Natural killer cell (primary cell): ENCODE measurements at regions not wholly inside any gene's neighbourhood (a gene's known extent, or its start where the extent isn't known, plus 50 kb on each side); places are given as distances from the start of the nearest gene placed in this dataset.

Source experiments
- ATAC-seq, 3 donors: fragments of 150-1000 bp in 2 of 3; fragments of 200-7000 bp in 1 of 3; cut with Tn5 transposase; 1 replicate in 1 of 3; 2 replicates in 2 of 3; pipeline ENCODE4 v1.10.0; 2021; ENCODE audit warnings: mild to moderate bottlenecking in 2 of 3, moderate library complexity in 2 of 3
- DNase-seq, 2 donors: peaks; one replicate each; pipeline versions ENCODE4 v3.0.0 to v3.0.0-alpha.2; 2013 to 2021; ENCODE audit warnings: mixed read lengths in 1 of 2
- H3K27ac ChIP-seq: one replicate; pipeline ENCODE4 v1.5.1; 2013; ENCODE audit warnings: mild to moderate bottlenecking, low read length
- H3K27me3 ChIP-seq: one replicate; pipeline ENCODE4 v1.6.1; 2013; ENCODE audit warnings: low read length; ENCODE audit not compliant: control insufficient read depth, insufficient read depth
- H3K36me3 ChIP-seq: one replicate; pipeline ENCODE4 v1.6.1; 2013; ENCODE audit warnings: low read length; ENCODE audit not compliant: control insufficient read depth, insufficient read depth
- H3K4me1 ChIP-seq: one replicate; pipeline ENCODE4 v1.6.1; 2013; ENCODE audit warnings: low read length; ENCODE audit not compliant: control insufficient read depth, insufficient read depth
- H3K4me3 ChIP-seq: one replicate; pipeline ENCODE4 v1.5.1; 2013; ENCODE audit warnings: low read length
- H3K9me3 ChIP-seq: one replicate; pipeline ENCODE4 v1.6.1; 2013; ENCODE audit warnings: low read length; ENCODE audit not compliant: control insufficient read depth, insufficient read depth
- H3K27ac Mint-ChIP-seq, 2 donors: one replicate each; pipeline ENCODE4 v1.8.0; 2022; ENCODE audit warnings: mild to moderate bottlenecking in 2 of 2, mixed read lengths in 2 of 2, moderate library complexity in 1 of 2
- H3K27me3 Mint-ChIP-seq, 2 donors: one replicate each; pipeline ENCODE4 v1.8.0; 2022; ENCODE audit warnings: low read depth in 2 of 2, mixed read lengths in 2 of 2
- H3K36me3 Mint-ChIP-seq: one replicate; pipeline ENCODE4 v1.8.0; 2022; ENCODE audit warnings: mixed read lengths
- H3K4me1 Mint-ChIP-seq, 2 donors: one replicate each; pipeline ENCODE4 v1.8.0; 2022; ENCODE audit warnings: mixed read lengths in 2 of 2
- H3K4me3 Mint-ChIP-seq: one replicate; pipeline ENCODE4 v1.8.0; 2022; ENCODE audit warnings: mild to moderate bottlenecking, moderate library complexity, mixed read lengths
- H3K9me3 Mint-ChIP-seq, 2 donors: one replicate each; pipeline ENCODE4 v1.8.0; 2022; ENCODE audit warnings: mixed read lengths in 2 of 2
- CTCF ChIP-seq: fragments of 200-600 bp; IDR thresholded peaks from one replicate; pipeline ENCODE4 v1.8.0; 2022; ENCODE audit warnings: antibody characterized with exemption
- WGBS: methylation state at CpG from one replicate; pipeline ENCODE4 v1.1.7; 2013; ENCODE audit warnings: missing lambda C conversion rate; ENCODE audit not compliant: insufficient coverage; 5-methylcytosine and 5-hydroxymethylcytosine counted together
- intact Hi-C: fragments of 100-400 bp; cut with micrococcal nuclease; formaldehyde crosslinking; loops from one replicate; pipeline ENCODE4 v1.14.2; 2022

GRCh38 chr6:139765825-139766285 lies 391.4 kb upstream of the CITED2 start:
- DNase-seq: no peak
- no peaks in the 10 kb centered on the region for H3K36me3 Mint-ChIP-seq

GRCh38 chr6:139764498-139764986 lies 390.1 kb upstream of the CITED2 start:
- peaks cover 13 to 15% of the 10 kb centered on the region in 2 donors for H3K4me1 Mint-ChIP-seq
- H3K27me3 Mint-ChIP-seq: no peaks in the 10 kb centered on the region
- Histone ChIP-seq H3K27ac (no peak overlapping the region), H3K9me3 (no peaks in the 10 kb centered on the region), H3K36me3 (no peaks in the 10 kb centered on the region), H3K4me3 (no peak overlapping the region), H3K27me3 (no peaks in the 10 kb centered on the region), H3K4me1 (peaks cover 3% of the 10 kb centered on the region)
- TF ChIP-seq CTCF: no peak
- no peak overlapping the region for H3K4me3 Mint-ChIP-seq
- H3K27ac Mint-ChIP-seq: peak overlapping the region; percentile 6 to 47
- no peaks in the 10 kb centered on the region for H3K9me3 Mint-ChIP-seq
- intact Hi-C loops: no loop called here
- WGBS: 50% methylated on average over 2 of the region's 2 CpGs
- DNase-seq (no peak), ATAC-seq (peak; percentile 53 to 65 (median 58))
- H3K36me3 Mint-ChIP-seq: no peaks in the 10 kb centered on the region

More at GRCh38 chr6:139765825-139766285, 391.4 kb upstream of the CITED2 start:
- ATAC-seq: no peak
- H3K9me3 ChIP-seq: no peaks in the 10 kb centered on the region
- H3K4me1 Mint-ChIP-seq: peaks cover 13 to 15% of the 10 kb centered on the region in 2 donors
- TF ChIP-seq CTCF: no peak
- no peaks in the 10 kb centered on the region for H3K9me3 Mint-ChIP-seq
- H3K27me3 ChIP-seq: no peaks in the 10 kb centered on the region
- intact Hi-C loops: no loop called here
- H3K4me3 Mint-ChIP-seq: no peak overlapping the region
- H3K27ac Mint-ChIP-seq: no peak overlapping the region
- H3K36me3 ChIP-seq: no peaks in the 10 kb centered on the region
- no peaks in the 10 kb centered on the region for H3K27me3 Mint-ChIP-seq
- H3K4me3 ChIP-seq: no peak overlapping the region
- H3K27ac ChIP-seq: no peak overlapping the region
- H3K4me1 ChIP-seq: peaks cover 3% of the 10 kb centered on the region
- WGBS: 92% methylated on average over 2 of the region's 2 CpGs

- DNase-seq (no peak), ATAC-seq (no peak)
- TF ChIP-seq CTCF: no peak
- intact Hi-C loops: no loop called here
- Histone ChIP-seq H3K4me3 (no peak overlapping the region), H3K27me3 (no peaks in the 10 kb centered on the region), H3K27ac (no peak overlapping the region), H3K4me1 (peaks cover 3% of the 10 kb centered on the region), H3K9me3 (no peaks in the 10 kb centered on the region), H3K36me3 (no peaks in the 10 kb centered on the region)
- H3K4me3 Mint-ChIP-seq: no peak overlapping the region
- peak overlapping the region in 1 of 2 donors; percentile 47 for H3K27ac Mint-ChIP-seq
- H3K27me3 Mint-ChIP-seq: no peaks in the 10 kb centered on the region
- WGBS: 100% methylated on average over 1 of the region's 4 CpGs
- H3K9me3 Mint-ChIP-seq: no peaks in the 10 kb centered on the region
- no peaks in the 10 kb centered on the region for H3K36me3 Mint-ChIP-seq
- peaks cover 13 to 15% of the 10 kb centered on the region in 2 donors for H3K4me1 Mint-ChIP-seq
Observed at GRCh38 chr6:139763468-139764210, 389.2 kb upstream of the CITED2 start.
